ENCODE measurements at regions not wholly inside any gene's neighbourhood (a gene's known extent, or its start where the extent isn't known, plus 50 kb on each side); places are given as distances from the start of the nearest gene placed in this dataset.

- TF ChIP-seq MYC (IDR thresholded peaks at IDR 0.05; ENCODE audit: borderline replicate concordance, low read length): no peak
- no peak for TF ChIP-seq CTCF (IDR thresholded peaks at IDR 0.05)
- no peak for TF ChIP-seq REST (IDR thresholded peaks at IDR 0.05)
- TF ChIP-seq CEBPB (IDR thresholded peaks at IDR 0.05): no peak
- no peak for TF ChIP-seq EHMT2 (IDR thresholded peaks at IDR 0.05; ENCODE audit: low read depth)
- TF ChIP-seq POLR2AphosphoS2 (conservative IDR thresholded peaks at IDR 0.05; ENCODE audit: low read length): no peak
- TF ChIP-seq MAX (IDR thresholded peaks at IDR 0.05): no peak
Observed at GRCh38 chr13:80481588-80481987, 140.7 kb upstream of the SPRY2 start.

All from A549 (cell line).